KMS-11 (cell line): ENCODE measurements at regions not wholly inside any gene's neighbourhood (a gene's known extent, or its start where the extent isn't known, plus 50 kb on each side); places are given as distances from the start of the nearest gene placed in this dataset.

ENCODE experiments used
- H2AFZ ChIP-seq: fragments of 200-600 bp; sonication (generic); 2 replicates; pipeline ENCODE4 v1.6.1; 2016; ENCODE audit warnings: antibody characterized with exemption, mixed run types, low read depth
- H3K27ac ChIP-seq: fragments of 200-600 bp; sonication (generic); 2 replicates; pipeline ENCODE4 v1.6.1; 2016; ENCODE audit warnings: mild to moderate bottlenecking, mixed run types
- H3K27me3 ChIP-seq: fragments of 200-600 bp; sonication (generic); 2 replicates; pipeline ENCODE4 v1.6.1; 2017; ENCODE audit warnings: mild to moderate bottlenecking, low read depth, mixed run types, moderate library complexity; ENCODE audit not compliant: insufficient read depth
- H3K36me3 ChIP-seq: fragments of 200-600 bp; sonication (generic); 2 replicates; pipeline ENCODE4 v1.6.1; 2017; ENCODE audit warnings: mild to moderate bottlenecking, mixed run types; ENCODE audit not compliant: insufficient read depth
- H3K4me1 ChIP-seq: fragments of 200-600 bp; sonication (generic); 2 replicates; pipeline ENCODE4 v1.6.1; 2016; ENCODE audit warnings: mild to moderate bottlenecking, low read depth, mixed run types; ENCODE audit not compliant: poor library complexity, severe bottlenecking
- H3K4me2 ChIP-seq: fragments of 200-600 bp; sonication (generic); 2 replicates; pipeline ENCODE4 v1.7.0; 2016; ENCODE audit warnings: mild to moderate bottlenecking, mixed run types
- H3K4me3 ChIP-seq: fragments of 200-600 bp; sonication (generic); IDR thresholded peaks from 2 replicates; pipeline ENCODE4 v1.6.1; 2017; ENCODE audit warnings: low read depth, low read length, mixed read lengths; ENCODE audit not compliant: insufficient read depth
- H3K79me2 ChIP-seq: fragments of 200-600 bp; sonication (generic); 2 replicates; pipeline ENCODE4 v1.6.1; 2016; ENCODE audit warnings: low read depth, mixed run types; ENCODE audit not compliant: insufficient read depth
- H3K9ac ChIP-seq: fragments of 200-600 bp; sonication (generic); 2 replicates; pipeline ENCODE4 v1.6.1; 2016; ENCODE audit warnings: mild to moderate bottlenecking, mixed run types
- H4K20me1 ChIP-seq: fragments of 200-600 bp; sonication (generic); 2 replicates; pipeline ENCODE4 v1.6.1; 2016; ENCODE audit warnings: mild to moderate bottlenecking, mixed run types; ENCODE audit not compliant: insufficient read depth
- CTCF ChIP-seq: fragments of 200-600 bp; sonication (generic); conservative IDR thresholded peaks from 2 replicates; pipeline ENCODE4 v1.6.1; 2017; ENCODE audit warnings: low read depth, mild to moderate bottlenecking, antibody characterized with exemption, low read length, moderate library complexity, mixed read lengths

DNA sequence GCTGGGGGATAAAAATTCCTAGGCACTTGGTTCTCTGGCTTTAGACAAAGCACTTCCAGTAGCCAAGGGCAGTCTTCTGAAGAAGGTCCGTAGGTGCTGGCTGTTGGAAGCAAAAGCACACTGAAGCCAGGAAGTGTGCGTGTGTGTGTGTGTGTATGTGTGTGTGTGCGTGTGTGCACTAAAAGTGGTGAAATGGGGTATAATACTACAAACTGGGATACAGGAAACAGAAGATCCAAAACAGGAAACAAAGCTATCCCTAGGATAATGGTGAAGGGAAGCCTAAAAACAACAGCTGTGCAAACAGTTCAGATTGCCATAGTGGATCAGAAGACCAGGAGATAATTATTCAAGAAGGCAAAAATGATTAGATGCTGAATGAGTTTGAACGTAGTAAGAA lies 103.4 kb downstream of the IL20RB start:
- Histone ChIP-seq H2AFZ (no peak overlapping the region), H3K9ac (no peak overlapping the region), H3K27ac (no peak overlapping the region), H3K4me1 (no peaks in the 10 kb centered on the region), H3K4me3 (no peak overlapping the region), H3K27me3 (no peaks in the 10 kb centered on the region), H3K4me2 (no peak overlapping the region), H4K20me1 (no peaks in the 10 kb centered on the region), H3K79me2 (no peaks in the 10 kb centered on the region), H3K36me3 (no peaks in the 10 kb centered on the region)
- TF ChIP-seq CTCF = no peak

- H3K4me3 ChIP-seq = no peak overlapping the region
- no peaks in the 10 kb centered on the region for H3K36me3 ChIP-seq
- no peak overlapping the region for H3K9ac ChIP-seq
- no peak overlapping the region for H3K27ac ChIP-seq
- no peak overlapping the region for H2AFZ ChIP-seq
- no peaks in the 10 kb centered on the region for H3K27me3 ChIP-seq
- H3K79me2 ChIP-seq = no peaks in the 10 kb centered on the region
- H3K4me1 ChIP-seq = no peaks in the 10 kb centered on the region
- no peaks in the 10 kb centered on the region for H4K20me1 ChIP-seq
- H3K4me2 ChIP-seq = no peak overlapping the region
- no peak for TF ChIP-seq CTCF
Measured at GRCh38 chr3:137062250-137062649, 104.5 kb downstream of the IL20RB start.

GRCh38 chr3:137065381-137065780 lies 107.6 kb downstream of the IL20RB start:
- H3K79me2 ChIP-seq = no peaks in the 10 kb centered on the region
- no peak overlapping the region for H3K4me3 ChIP-seq
- H3K36me3 ChIP-seq = no peaks in the 10 kb centered on the region
- H2AFZ ChIP-seq = no peak overlapping the region
- no peak overlapping the region for H3K27ac ChIP-seq
- H3K4me1 ChIP-seq = no peaks in the 10 kb centered on the region
- H3K27me3 ChIP-seq = no peaks in the 10 kb centered on the region
- no peak overlapping the region for H3K4me2 ChIP-seq
- no peak for TF ChIP-seq CTCF
- no peaks in the 10 kb centered on the region for H4K20me1 ChIP-seq
- no peak overlapping the region for H3K9ac ChIP-seq

- no peaks in the 10 kb centered on the region for H3K36me3 ChIP-seq
- H3K4me3 ChIP-seq = no peak overlapping the region
- no peak overlapping the region for H3K27ac ChIP-seq
- no peaks in the 10 kb centered on the region for H4K20me1 ChIP-seq
- no peak for TF ChIP-seq CTCF
- H2AFZ ChIP-seq = no peak overlapping the region
- H3K79me2 ChIP-seq = no peaks in the 10 kb centered on the region
- no peaks in the 10 kb centered on the region for H3K27me3 ChIP-seq
- H3K9ac ChIP-seq = no peak overlapping the region
- no peak overlapping the region for H3K4me2 ChIP-seq
- no peaks in the 10 kb centered on the region for H3K4me1 ChIP-seq
Measured at GRCh38 chr3:137066092-137066491, 108.3 kb downstream of the IL20RB start.

DNA sequence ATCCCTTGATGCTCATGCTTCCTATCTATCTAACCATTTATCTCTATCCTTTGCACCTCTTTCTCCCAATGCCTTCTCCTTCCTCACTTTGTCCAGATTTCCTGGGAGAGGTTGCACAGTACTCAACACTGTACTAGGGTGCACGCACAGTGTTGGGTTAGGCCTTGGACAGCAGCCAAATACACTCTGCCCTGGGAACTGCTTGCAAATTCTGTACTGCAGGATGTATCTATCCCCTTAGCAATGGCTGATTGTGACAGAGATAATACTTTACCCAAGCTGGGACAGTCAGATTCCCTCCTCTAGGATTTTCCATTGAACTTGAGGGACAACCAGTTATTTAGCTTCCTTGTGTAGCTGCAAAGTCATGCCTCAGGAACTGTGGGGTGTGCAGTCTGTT lies 113.3 kb downstream of the IL20RB start:
- no peaks in the 10 kb centered on the region for H4K20me1 ChIP-seq
- H3K4me2 ChIP-seq = no peak overlapping the region
- no peak overlapping the region for H2AFZ ChIP-seq
- no peak overlapping the region for H3K27ac ChIP-seq
- no peak for TF ChIP-seq CTCF
- H3K9ac ChIP-seq = no peak overlapping the region
- no peaks in the 10 kb centered on the region for H3K79me2 ChIP-seq
- H3K4me3 ChIP-seq = no peak overlapping the region
- no peaks in the 10 kb centered on the region for H3K4me1 ChIP-seq
- no peaks in the 10 kb centered on the region for H3K27me3 ChIP-seq
- H3K36me3 ChIP-seq = no peaks in the 10 kb centered on the region
